ENCODE measurements at regions not wholly inside any gene's neighbourhood (a gene's known extent, or its start where the extent isn't known, plus 50 kb on each side); places are given as distances from the start of the nearest gene placed in this dataset.

DNA sequence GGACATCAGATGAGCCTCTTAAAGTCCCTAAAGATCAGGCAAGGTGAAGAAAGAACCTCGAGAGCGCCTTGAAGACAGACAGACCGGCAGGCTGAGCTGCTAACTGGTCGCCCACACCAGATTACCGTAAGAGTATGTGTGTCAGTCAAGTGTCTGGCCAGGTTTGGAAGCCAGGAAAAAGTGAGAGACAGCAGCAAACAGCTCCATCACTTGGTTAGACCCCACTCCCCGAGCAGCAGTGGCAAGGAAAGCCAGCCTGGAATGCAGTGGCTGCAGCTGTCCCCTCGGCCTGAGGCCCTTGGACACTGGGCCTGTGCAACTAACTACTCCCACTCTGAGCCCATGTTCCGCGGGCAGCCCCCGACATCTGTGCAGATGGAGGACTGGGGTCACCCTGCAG is 214.1 kb downstream of the DIRAS2 start:
- no peaks in the 10 kb centered on the region for H3K36me3 Mint-ChIP-seq (ENCODE audit: unreplicated experiment)
- no peak for DNase-seq
- TF ChIP-seq, protein P1, sequence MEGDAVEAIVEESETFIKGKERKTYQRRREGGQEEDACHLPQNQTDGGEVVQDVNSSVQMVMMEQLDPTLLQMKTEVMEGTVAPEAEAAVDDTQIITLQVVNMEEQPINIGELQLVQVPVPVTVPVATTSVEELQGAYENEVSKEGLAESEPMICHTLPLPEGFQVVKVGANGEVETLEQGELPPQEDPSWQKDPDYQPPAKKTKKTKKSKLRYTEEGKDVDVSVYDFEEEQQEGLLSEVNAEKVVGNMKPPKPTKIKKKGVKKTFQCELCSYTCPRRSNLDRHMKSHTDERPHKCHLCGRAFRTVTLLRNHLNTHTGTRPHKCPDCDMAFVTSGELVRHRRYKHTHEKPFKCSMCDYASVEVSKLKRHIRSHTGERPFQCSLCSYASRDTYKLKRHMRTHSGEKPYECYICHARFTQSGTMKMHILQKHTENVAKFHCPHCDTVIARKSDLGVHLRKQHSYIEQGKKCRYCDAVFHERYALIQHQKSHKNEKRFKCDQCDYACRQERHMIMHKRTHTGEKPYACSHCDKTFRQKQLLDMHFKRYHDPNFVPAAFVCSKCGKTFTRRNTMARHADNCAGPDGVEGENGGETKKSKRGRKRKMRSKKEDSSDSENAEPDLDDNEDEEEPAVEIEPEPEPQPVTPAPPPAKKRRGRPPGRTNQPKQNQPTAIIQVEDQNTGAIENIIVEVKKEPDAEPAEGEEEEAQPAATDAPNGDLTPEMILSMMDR (IDR thresholded peaks at IDR 0.05; ENCODE audit: partially characterized antibody, unreplicated experiment), result no peak
- H3K27ac Mint-ChIP-seq (ENCODE audit: unreplicated experiment), result no peak overlapping the region
- no peaks in the 10 kb centered on the region for H3K9me3 Mint-ChIP-seq (ENCODE audit: unreplicated experiment)
- H3K4me3 Mint-ChIP-seq (ENCODE audit: unreplicated experiment), result no peak overlapping the region
- H3K27me3 Mint-ChIP-seq (ENCODE audit: unreplicated experiment), result peaks cover 1% of the 10 kb centered on the region
- peaks cover 3% of the 10 kb centered on the region for H3K4me1 Mint-ChIP-seq (ENCODE audit: low read depth, unreplicated experiment)

DNA sequence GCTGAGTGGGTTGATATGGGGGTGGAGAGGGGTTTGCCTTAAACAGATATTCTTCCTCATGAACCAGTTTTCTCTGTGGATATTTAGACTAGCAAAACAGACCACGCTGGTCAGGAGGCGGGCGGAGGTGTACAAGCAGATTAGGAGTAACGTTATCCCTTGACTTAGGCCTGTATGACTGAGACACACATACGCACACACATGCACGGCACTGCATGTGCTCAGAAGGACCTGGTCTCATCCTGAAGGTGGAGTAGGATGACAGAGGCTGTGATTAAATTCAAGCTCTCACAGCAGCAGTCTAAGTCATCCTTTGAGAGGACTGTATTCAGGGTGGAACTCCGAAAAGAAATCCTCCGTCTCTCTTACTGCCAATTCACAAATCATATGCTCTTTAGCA is 209.7 kb downstream of the DIRAS2 start:
- TF ChIP-seq, protein P1 (IDR thresholded peaks at IDR 0.05; ENCODE audit: partially characterized antibody, unreplicated experiment), result no peak
- H3K4me3 Mint-ChIP-seq (ENCODE audit: unreplicated experiment), result peak overlapping the region; percentile 79
- H3K9me3 Mint-ChIP-seq (ENCODE audit: unreplicated experiment), result no peaks in the 10 kb centered on the region
- peaks cover 1% of the 10 kb centered on the region for H3K27me3 Mint-ChIP-seq (ENCODE audit: unreplicated experiment)
- no peaks in the 10 kb centered on the region for H3K36me3 Mint-ChIP-seq (ENCODE audit: unreplicated experiment)
- H3K4me1 Mint-ChIP-seq (ENCODE audit: low read depth, unreplicated experiment), result peaks cover 13% of the 10 kb centered on the region
- no peak for DNase-seq
- H3K27ac Mint-ChIP-seq (ENCODE audit: unreplicated experiment), result no peak overlapping the region

DNA sequence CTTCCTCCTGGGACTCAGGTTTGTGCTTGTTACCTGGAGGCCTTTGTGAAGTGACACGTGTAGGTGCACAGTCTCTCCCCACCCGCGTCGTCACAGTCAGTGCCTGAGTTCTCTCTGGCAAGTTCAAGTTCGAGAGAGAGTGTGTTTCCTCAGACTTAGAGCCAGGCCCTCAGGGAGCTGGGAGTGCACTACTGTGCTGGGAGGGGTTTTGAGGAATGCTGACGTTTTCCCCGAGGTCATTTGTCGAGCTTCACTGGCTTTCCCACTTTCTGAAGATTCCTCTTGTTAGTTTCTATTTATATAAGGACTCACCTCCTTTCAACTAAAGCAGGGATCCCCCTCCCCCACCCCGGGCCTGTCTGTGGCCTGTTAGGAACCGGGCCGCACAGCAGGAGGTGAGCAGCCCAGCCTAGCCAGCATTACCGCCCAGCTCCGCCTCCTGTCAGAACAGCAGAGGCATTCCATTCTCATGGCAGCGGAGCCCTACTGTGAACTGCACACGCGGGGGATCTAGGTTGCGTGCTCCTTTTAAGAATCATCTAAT is 209.2 kb downstream of the DIRAS2 start:
- Mint-ChIP-seq H3K9me3 (ENCODE audit: unreplicated experiment) (no peaks in the 10 kb centered on the region), H3K36me3 (ENCODE audit: unreplicated experiment) (peaks cover 2% of the 10 kb centered on the region), H3K4me1 (ENCODE audit: low read depth, unreplicated experiment) (peaks cover 13% of the 10 kb centered on the region), H3K27ac (ENCODE audit: unreplicated experiment) (no peak overlapping the region), H3K4me3 (ENCODE audit: unreplicated experiment) (peak overlapping the region; percentile 79), H3K27me3 (ENCODE audit: unreplicated experiment) (peaks cover 1% of the 10 kb centered on the region)
- peak; percentile 54 for DNase-seq
- TF ChIP-seq, protein P1 (IDR thresholded peaks at IDR 0.05; ENCODE audit: partially characterized antibody, unreplicated experiment), result no peak

DNA sequence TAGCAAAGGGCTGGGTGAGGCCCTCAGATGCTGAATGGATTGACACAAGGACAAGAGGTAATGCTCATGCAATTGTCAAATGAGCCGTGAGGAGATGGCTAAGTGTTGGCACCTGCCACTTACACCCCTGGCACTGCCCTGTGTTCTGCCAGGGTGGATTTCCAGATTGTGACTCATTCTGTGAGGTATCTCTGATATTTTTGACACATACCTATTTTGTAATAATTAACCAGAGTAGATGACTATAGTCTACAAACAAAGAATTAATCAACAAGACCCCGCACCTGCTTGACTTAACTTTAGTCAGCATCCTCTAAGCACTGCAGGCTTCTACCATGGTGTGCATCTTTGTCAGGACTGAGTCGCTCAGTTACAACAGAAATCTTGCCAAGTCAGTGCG is 200.8 kb downstream of the DIRAS2 start:
- peaks cover 8% of the 10 kb centered on the region for H3K36me3 Mint-ChIP-seq (ENCODE audit: unreplicated experiment)
- H3K4me1 Mint-ChIP-seq (ENCODE audit: low read depth, unreplicated experiment), result peaks cover 9% of the 10 kb centered on the region

DNA sequence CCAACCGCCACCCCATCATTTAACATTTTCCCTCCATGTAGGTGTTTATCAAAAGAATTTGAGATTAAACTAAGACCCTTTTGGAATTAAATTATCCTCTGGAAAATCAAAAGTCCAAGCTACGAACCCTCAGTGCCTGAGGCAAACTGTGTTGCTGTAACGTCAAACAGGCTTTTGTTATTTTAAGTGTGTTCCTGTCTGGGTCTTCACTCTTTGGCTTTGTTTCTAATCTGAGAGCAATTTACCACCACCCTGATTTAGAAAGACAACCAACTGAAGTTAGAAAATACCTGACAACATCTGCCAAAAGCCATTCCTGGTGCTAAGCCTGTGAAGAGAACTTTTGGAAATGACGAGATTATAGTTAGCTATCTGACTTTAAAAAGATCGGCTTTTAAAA is 199.9 kb downstream of the DIRAS2 start:
- DNase-seq, result no peak
- Mint-ChIP-seq H3K4me1 (ENCODE audit: low read depth, unreplicated experiment) (peaks cover 18% of the 10 kb centered on the region), H3K36me3 (ENCODE audit: unreplicated experiment) (peaks cover 15% of the 10 kb centered on the region), H3K27me3 (ENCODE audit: unreplicated experiment) (peaks cover 12% of the 10 kb centered on the region), H3K4me3 (ENCODE audit: unreplicated experiment) (no peak overlapping the region), H3K9me3 (ENCODE audit: unreplicated experiment) (peaks cover 14% of the 10 kb centered on the region), H3K27ac (ENCODE audit: unreplicated experiment) (no peak overlapping the region)
- TF ChIP-seq, protein P1 (IDR thresholded peaks at IDR 0.05; ENCODE audit: partially characterized antibody, unreplicated experiment), result no peak

More for the DNA sequence above, 200.8 kb downstream of the DIRAS2 start:
- Mint-ChIP-seq H3K27me3 (ENCODE audit: unreplicated experiment) (peaks cover 5% of the 10 kb centered on the region), H3K27ac (ENCODE audit: unreplicated experiment) (no peak overlapping the region), H3K4me3 (ENCODE audit: unreplicated experiment) (no peak overlapping the region), H3K9me3 (ENCODE audit: unreplicated experiment) (peaks cover 8% of the 10 kb centered on the region)
- TF ChIP-seq, protein P1 (IDR thresholded peaks at IDR 0.05; ENCODE audit: partially characterized antibody, unreplicated experiment), result no peak
- no peak for DNase-seq

All from glutamatergic neuron (in vitro differentiated cells).